HEK293 (cell line): ENCODE measurements at regions not wholly inside any gene's neighbourhood (a gene's known extent, or its start where the extent isn't known, plus 50 kb on each side); places are given as distances from the start of the nearest gene placed in this dataset.

Experiments used
- CTCF ChIA-PET: fragments of 350-600 bp; formaldehyde crosslinking; extraction: SDS; loops from one replicate; lab custom pipeline; 2021; ENCODE audit warnings: antibody characterized with exemption; lab: Yijun Ruan, JAX
- POLR2A ChIA-PET: fragments of 300-600 bp; formaldehyde crosslinking; extraction: SDS; loops from one replicate; lab custom pipeline; 2020; ENCODE audit warnings: antibody characterized with exemption, inconsistent platforms; lab: Yijun Ruan, JAX
- H3K27ac ChIP-seq: fragments of 200-500 bp; sonication (Bioruptor generic); 2 replicates; pipeline ENCODE4 v1.5.1; 2014; ENCODE audit warnings: low read depth, low read length, control low read depth, inconsistent platforms; ENCODE audit errors: extremely low read depth
- H3K36me3 ChIP-seq, 2 experiments: fragments of 200-500 bp in 1 of 2; sonication (Bioruptor generic) in 1 of 2; 1 replicate in 1 of 2; 2 replicates in 1 of 2; pipeline ENCODE4 v1.5.1; 2014 to 2017; ENCODE audit warnings: inconsistent platforms in 2 of 2, low read length in 2 of 2; ENCODE audit not compliant: control insufficient read depth in 2 of 2, insufficient read depth in 1 of 2
- H3K4me1 ChIP-seq: fragments of 200-500 bp; sonication (Bioruptor generic); 2 replicates; pipeline ENCODE4 v1.5.1; 2014; ENCODE audit warnings: mild to moderate bottlenecking, low read length, inconsistent platforms; ENCODE audit not compliant: control insufficient read depth, insufficient read depth
- H3K4me3 ChIP-seq: 2 replicates; pipeline ENCODE4 v1.5.1; 2011; ENCODE audit warnings: low read depth, mild to moderate bottlenecking, control low read depth, low read length, moderate library complexity
- H3K9me3 ChIP-seq: fragments of 200-500 bp; sonication (Bioruptor generic); 2 replicates; pipeline ENCODE4 v1.5.1; 2014; ENCODE audit warnings: low read depth, low read length, inconsistent platforms; ENCODE audit not compliant: control insufficient read depth, insufficient read depth
- BCL11A ChIP-seq: fragments of 450-650 bp; formaldehyde crosslinking; IDR thresholded peaks from 2 replicates; pipeline ENCODE4 v1.5.1; 2016; ENCODE audit warnings: low read depth, missing biosample characterization, missing genetic modification characterization
- EGR2 ChIP-seq: fragments of 450-650 bp; formaldehyde crosslinking; IDR thresholded peaks from 2 replicates; pipeline ENCODE4 v1.5.1; 2016; ENCODE audit warnings: low read depth, missing biosample characterization, missing genetic modification characterization
- FEZF1 ChIP-seq: fragments of 450-650 bp; formaldehyde crosslinking; IDR thresholded peaks from 2 replicates; pipeline ENCODE4 v1.5.1; 2016; ENCODE audit warnings: missing biosample characterization, missing genetic modification characterization
- GFI1B ChIP-seq: fragments of 450-650 bp; formaldehyde crosslinking; IDR thresholded peaks from 2 replicates; pipeline ENCODE4 v1.5.1; 2016; ENCODE audit warnings: missing biosample characterization, missing genetic modification characterization
- GLIS1 ChIP-seq: fragments of 450-650 bp; formaldehyde crosslinking; IDR thresholded peaks from 2 replicates; pipeline ENCODE4 v1.5.1; 2016; ENCODE audit warnings: missing biosample characterization, missing genetic modification characterization
- GLIS2 ChIP-seq: fragments of 450-650 bp; formaldehyde crosslinking; IDR thresholded peaks from 2 replicates; pipeline ENCODE4 v1.5.1; 2016; ENCODE audit warnings: missing biosample characterization, missing genetic modification characterization
- HOXA7 ChIP-seq: sonication (generic); formaldehyde crosslinking; IDR thresholded peaks from 2 replicates; pipeline ENCODE4 v1.8.1; 2022; ENCODE audit warnings: missing genetic modification reagents, borderline replicate concordance
- MZF1 ChIP-seq: fragments of 450-650 bp; formaldehyde crosslinking; IDR thresholded peaks from 2 replicates; pipeline ENCODE4 v1.5.1; 2017; ENCODE audit warnings: missing biosample characterization, missing genetic modification characterization, borderline replicate concordance
- OSR2 ChIP-seq: fragments of 450-650 bp; formaldehyde crosslinking; IDR thresholded peaks from 2 replicates; pipeline ENCODE4 v1.5.1; 2016; ENCODE audit warnings: missing biosample characterization, missing genetic modification characterization
- ZBTB21 ChIP-seq: fragments of 450-650 bp; formaldehyde crosslinking; IDR thresholded peaks from 2 replicates; pipeline ENCODE4 v1.5.1; 2017; ENCODE audit warnings: missing biosample characterization, missing genetic modification characterization
- ZFHX2 ChIP-seq: fragments of 450-650 bp; formaldehyde crosslinking; conservative IDR thresholded peaks from 2 replicates; pipeline ENCODE4 v1.5.1; 2016; ENCODE audit warnings: missing biosample characterization, missing genetic modification characterization
- ZFP69B ChIP-seq: fragments of 450-650 bp; formaldehyde crosslinking; IDR thresholded peaks from 2 replicates; pipeline ENCODE4 v1.5.1; 2016; ENCODE audit warnings: missing biosample characterization, missing genetic modification characterization
- ZNF146 ChIP-seq: fragments of 450-650 bp; formaldehyde crosslinking; IDR thresholded peaks from 2 replicates; pipeline ENCODE4 v1.5.1; 2016; ENCODE audit warnings: missing biosample characterization, missing genetic modification characterization
- ZNF274 ChIP-seq, 2 experiments: fragments of 200-500 bp in 1 of 2; fragments of 450-650 bp in 1 of 2; sonication (Bioruptor generic) in 1 of 2; formaldehyde crosslinking in 1 of 2; IDR thresholded peaks; 2 replicates each; pipeline versions ENCODE4 v1.5.1 to v1.6.1; 2014 to 2016; ENCODE audit warnings: borderline replicate concordance in 1 of 2, inconsistent platforms in 1 of 2, low read length in 1 of 2, missing biosample characterization in 1 of 2, missing genetic modification characterization in 1 of 2
- ZNF394 ChIP-seq: fragments of 450-650 bp; formaldehyde crosslinking; IDR thresholded peaks from 2 replicates; pipeline ENCODE4 v1.5.1; 2016; ENCODE audit warnings: missing biosample characterization, missing genetic modification characterization, mild to moderate bottlenecking, moderate library complexity, borderline replicate concordance
- ZNF433 ChIP-seq: fragments of 450-650 bp; formaldehyde crosslinking; IDR thresholded peaks from 2 replicates; pipeline ENCODE4 v1.5.1; 2016; ENCODE audit warnings: missing biosample characterization, missing genetic modification characterization, low read depth
- ZNF571 ChIP-seq: fragments of 450-650 bp; formaldehyde crosslinking; IDR thresholded peaks from 2 replicates; pipeline ENCODE4 v1.5.0; 2017; ENCODE audit warnings: missing biosample characterization, missing genetic modification characterization
- ZNF585B ChIP-seq: fragments of 450-650 bp; formaldehyde crosslinking; IDR thresholded peaks from 2 replicates; pipeline ENCODE4 v1.5.1; 2016; ENCODE audit warnings: missing biosample characterization, missing genetic modification characterization
- ZNF658 ChIP-seq: fragments of 450-650 bp; formaldehyde crosslinking; IDR thresholded peaks from 2 replicates; pipeline ENCODE4; 2016; ENCODE audit warnings: missing biosample characterization, missing genetic modification characterization
- ZNF660 ChIP-seq: fragments of 450-650 bp; IDR thresholded peaks from 2 replicates; pipeline ENCODE4 v1.5.1; 2018; ENCODE audit warnings: missing biosample characterization, mild to moderate bottlenecking, missing genetic modification characterization
- ZNF747 ChIP-seq: fragments of 450-650 bp; formaldehyde crosslinking; IDR thresholded peaks from 2 replicates; pipeline ENCODE4 v1.5.1; 2016; ENCODE audit warnings: missing biosample characterization, missing genetic modification characterization
- ZNF76 ChIP-seq: fragments of 450-650 bp; formaldehyde crosslinking; IDR thresholded peaks from 2 replicates; pipeline ENCODE4; 2016; ENCODE audit warnings: low read depth, missing biosample characterization, missing genetic modification characterization, borderline replicate concordance
- ZNF791 ChIP-seq: fragments of 450-650 bp; formaldehyde crosslinking; IDR thresholded peaks from 2 replicates; pipeline ENCODE4 v1.5.1; 2016; ENCODE audit warnings: missing biosample characterization, missing genetic modification characterization
- ZSCAN30 ChIP-seq: fragments of 450-650 bp; IDR thresholded peaks from 2 replicates; pipeline ENCODE4 v1.5.1; 2018; ENCODE audit warnings: missing biosample characterization, mild to moderate bottlenecking, missing genetic modification characterization, moderate library complexity
- TF ChIP-seq, protein P1 (sequence below): fragments of 450-650 bp; formaldehyde crosslinking; IDR thresholded peaks from 2 replicates; pipeline ENCODE4 v1.5.1; 2016; ENCODE audit warnings: missing biosample characterization, missing genetic modification characterization
- TF ChIP-seq, protein P2 (sequence below): fragments of 450-650 bp; formaldehyde crosslinking; IDR thresholded peaks from 2 replicates; pipeline ENCODE4 v1.5.1; 2017; ENCODE audit warnings: missing biosample characterization, missing genetic modification characterization
- TF ChIP-seq, protein P3 (sequence below): fragments of 450-650 bp; formaldehyde crosslinking; IDR thresholded peaks from 2 replicates; pipeline ENCODE4 v1.5.1; 2016; ENCODE audit warnings: missing biosample characterization, missing genetic modification characterization

DNA sequence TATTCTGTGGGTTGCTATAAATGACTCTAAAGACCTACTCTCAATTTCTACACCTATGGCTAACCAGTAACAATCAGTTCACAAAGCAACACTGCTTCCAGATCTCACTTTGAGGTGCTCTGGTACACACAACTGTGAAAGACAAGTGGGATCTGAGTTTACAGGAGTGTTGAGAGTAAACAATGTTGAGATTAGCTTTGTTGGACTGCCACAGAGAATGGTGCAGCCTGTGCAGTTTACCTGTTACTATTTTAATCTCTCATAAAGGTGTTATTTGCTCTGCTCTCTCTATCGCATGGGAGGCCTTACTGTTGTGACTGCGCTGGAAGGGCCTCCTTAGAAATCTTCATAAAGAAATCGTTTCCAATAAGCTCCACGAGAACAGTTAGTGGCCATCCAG lies 112.0 kb downstream of the SOX2 start:
- POLR2A ChIA-PET: no interaction called here
- CTCF ChIA-PET: no interaction called here
- no peak overlapping the region for H3K4me3 ChIP-seq

DNA sequence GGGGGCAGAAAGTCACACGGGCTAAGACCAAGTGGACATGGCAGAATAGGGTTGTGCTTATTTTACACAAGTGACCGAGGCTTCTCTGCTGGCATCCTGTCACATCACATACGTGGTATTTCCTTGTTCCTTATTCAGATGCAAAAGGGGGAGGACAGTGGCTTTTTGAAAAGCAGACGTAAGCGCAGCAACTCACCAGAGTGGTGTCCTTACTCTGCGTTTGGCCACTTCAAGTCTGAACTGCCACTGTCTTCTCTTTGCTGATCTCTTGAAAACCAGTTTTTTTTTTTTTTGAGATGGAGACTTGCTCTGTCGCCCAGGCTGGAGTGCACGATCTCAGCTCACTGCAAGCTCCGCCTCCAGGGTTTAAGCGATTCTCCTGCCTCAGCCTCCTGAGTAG lies 113.2 kb downstream of the SOX2 start:
- Histone ChIP-seq H3K36me3 (no peaks in the 10 kb centered on the region), H3K4me3 (no peak overlapping the region), H3K27ac (no peak overlapping the region), H3K4me1 (no peaks in the 10 kb centered on the region), H3K9me3 (no peaks in the 10 kb centered on the region)
- ChIA-PET CTCF (interaction anchor here (0.7 kb wide), 1 partner anchor 124 kb away, joined by 4 read pairs; no protein-coding TSS in a partner anchor), POLR2A (no interaction called here)
- no peak for TF ChIP-seq ZNF146
- no peak for TF ChIP-seq EGR2 (tag by site-specific recombination)
- TF ChIP-seq, protein P1, sequence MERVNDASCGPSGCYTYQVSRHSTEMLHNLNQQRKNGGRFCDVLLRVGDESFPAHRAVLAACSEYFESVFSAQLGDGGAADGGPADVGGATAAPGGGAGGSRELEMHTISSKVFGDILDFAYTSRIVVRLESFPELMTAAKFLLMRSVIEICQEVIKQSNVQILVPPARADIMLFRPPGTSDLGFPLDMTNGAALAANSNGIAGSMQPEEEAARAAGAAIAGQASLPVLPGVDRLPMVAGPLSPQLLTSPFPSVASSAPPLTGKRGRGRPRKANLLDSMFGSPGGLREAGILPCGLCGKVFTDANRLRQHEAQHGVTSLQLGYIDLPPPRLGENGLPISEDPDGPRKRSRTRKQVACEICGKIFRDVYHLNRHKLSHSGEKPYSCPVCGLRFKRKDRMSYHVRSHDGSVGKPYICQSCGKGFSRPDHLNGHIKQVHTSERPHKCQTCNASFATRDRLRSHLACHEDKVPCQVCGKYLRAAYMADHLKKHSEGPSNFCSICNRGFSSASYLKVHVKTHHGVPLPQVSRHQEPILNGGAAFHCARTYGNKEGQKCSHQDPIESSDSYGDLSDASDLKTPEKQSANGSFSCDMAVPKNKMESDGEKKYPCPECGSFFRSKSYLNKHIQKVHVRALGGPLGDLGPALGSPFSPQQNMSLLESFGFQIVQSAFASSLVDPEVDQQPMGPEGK (tag by site-specific recombination): no peak
- no peak for TF ChIP-seq ZNF660 (tag by site-specific recombination)
- TF ChIP-seq ZFP69B (tag by site-specific recombination): no peak
- TF ChIP-seq GLIS2 (tag by site-specific recombination): no peak
- TF ChIP-seq, protein P2, sequence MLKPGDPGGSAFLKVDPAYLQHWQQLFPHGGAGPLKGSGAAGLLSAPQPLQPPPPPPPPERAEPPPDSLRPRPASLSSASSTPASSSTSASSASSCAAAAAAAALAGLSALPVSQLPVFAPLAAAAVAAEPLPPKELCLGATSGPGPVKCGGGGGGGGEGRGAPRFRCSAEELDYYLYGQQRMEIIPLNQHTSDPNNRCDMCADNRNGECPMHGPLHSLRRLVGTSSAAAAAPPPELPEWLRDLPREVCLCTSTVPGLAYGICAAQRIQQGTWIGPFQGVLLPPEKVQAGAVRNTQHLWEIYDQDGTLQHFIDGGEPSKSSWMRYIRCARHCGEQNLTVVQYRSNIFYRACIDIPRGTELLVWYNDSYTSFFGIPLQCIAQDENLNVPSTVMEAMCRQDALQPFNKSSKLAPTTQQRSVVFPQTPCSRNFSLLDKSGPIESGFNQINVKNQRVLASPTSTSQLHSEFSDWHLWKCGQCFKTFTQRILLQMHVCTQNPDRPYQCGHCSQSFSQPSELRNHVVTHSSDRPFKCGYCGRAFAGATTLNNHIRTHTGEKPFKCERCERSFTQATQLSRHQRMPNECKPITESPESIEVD (tag by site-specific recombination): no peak
- TF ChIP-seq ZNF76 (tag by site-specific recombination): no peak
- TF ChIP-seq ZBTB21 (tag by site-specific recombination): no peak
- TF ChIP-seq ZNF658 (tag by site-specific recombination): no peak
- no peak for TF ChIP-seq OSR2 (tag by site-specific recombination)
- TF ChIP-seq GLIS1 (tag by site-specific recombination): no peak
- TF ChIP-seq ZSCAN30 (tag by site-specific recombination): no peak
- no peak for TF ChIP-seq HOXA7 (CRISPR knock-in tag)

More for the DNA sequence above, 112.0 kb downstream of the SOX2 start:
- Histone ChIP-seq H3K4me1 (no peaks in the 10 kb centered on the region), H3K9me3 (no peaks in the 10 kb centered on the region), H3K27ac (no peak overlapping the region), H3K36me3 (no peaks in the 10 kb centered on the region)
- no peak for TF ChIP-seq ZNF433 (tag by site-specific recombination)
- no peak for TF ChIP-seq ZNF747 (tag by site-specific recombination)
- no peak for TF ChIP-seq GFI1B (tag by site-specific recombination)
- TF ChIP-seq ZNF791: no peak
- TF ChIP-seq ZNF658 (tag by site-specific recombination): no peak
- TF ChIP-seq MZF1: no peak
- no peak for TF ChIP-seq ZFHX2 (tag by site-specific recombination)
- TF ChIP-seq ZNF394: no peak
- no peak for TF ChIP-seq ZNF274 (IDR thresholded peaks at IDR 0.05; ENCODE audit: low read length)
- no peak for TF ChIP-seq ZNF274 (tag by site-specific recombination; IDR thresholded peaks at IDR 0.05; ENCODE audit: borderline replicate concordance)
- TF ChIP-seq ZNF571 (tag by site-specific recombination): no peak
- TF ChIP-seq, protein P3, sequence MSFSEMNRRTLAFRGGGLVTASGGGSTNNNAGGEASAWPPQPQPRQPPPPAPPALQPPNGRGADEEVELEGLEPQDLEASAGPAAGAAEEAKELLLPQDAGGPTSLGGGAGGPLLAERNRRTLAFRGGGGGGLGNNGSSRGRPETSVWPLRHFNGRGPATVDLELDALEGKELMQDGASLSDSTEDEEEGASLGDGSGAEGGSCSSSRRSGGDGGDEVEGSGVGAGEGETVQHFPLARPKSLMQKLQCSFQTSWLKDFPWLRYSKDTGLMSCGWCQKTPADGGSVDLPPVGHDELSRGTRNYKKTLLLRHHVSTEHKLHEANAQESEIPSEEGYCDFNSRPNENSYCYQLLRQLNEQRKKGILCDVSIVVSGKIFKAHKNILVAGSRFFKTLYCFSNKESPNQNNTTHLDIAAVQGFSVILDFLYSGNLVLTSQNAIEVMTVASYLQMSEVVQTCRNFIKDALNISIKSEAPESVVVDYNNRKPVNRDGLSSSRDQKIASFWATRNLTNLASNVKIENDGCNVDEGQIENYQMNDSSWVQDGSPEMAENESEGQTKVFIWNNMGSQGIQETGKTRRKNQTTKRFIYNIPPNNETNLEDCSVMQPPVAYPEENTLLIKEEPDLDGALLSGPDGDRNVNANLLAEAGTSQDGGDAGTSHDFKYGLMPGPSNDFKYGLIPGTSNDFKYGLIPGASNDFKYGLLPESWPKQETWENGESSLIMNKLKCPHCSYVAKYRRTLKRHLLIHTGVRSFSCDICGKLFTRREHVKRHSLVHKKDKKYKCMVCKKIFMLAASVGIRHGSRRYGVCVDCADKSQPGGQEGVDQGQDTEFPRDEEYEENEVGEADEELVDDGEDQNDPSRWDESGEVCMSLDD (tag by site-specific recombination): no peak
- no peak for TF ChIP-seq FEZF1 (tag by site-specific recombination)
- TF ChIP-seq ZNF585B (tag by site-specific recombination): no peak
- no peak for TF ChIP-seq BCL11A (tag by site-specific recombination)
